HepG2 (cell line): ENCODE measurements at regions not wholly inside any gene's neighbourhood (a gene's known extent, or its start where the extent isn't known, plus 50 kb on each side); places are given as distances from the start of the nearest gene placed in this dataset.

ENCODE experiments used
- CTCF ChIP-seq: sonication (generic); formaldehyde crosslinking; IDR thresholded peaks from 2 replicates; pipeline ENCODE4 v1.5.0; 2020; ENCODE audit warnings: mild to moderate bottlenecking, missing genetic modification reagents, moderate library complexity
- EP300 ChIP-seq, 3 experiments: sonication (generic) in 1 of 3; formaldehyde crosslinking in 1 of 3; IDR thresholded peaks; 2 replicates each; pipeline versions ENCODE4 v1.5.1 to v1.6.1; 2011 to 2020; ENCODE audit warnings: low read depth in 2 of 3, low read length in 2 of 3, borderline replicate concordance in 1 of 3, improper control_type of control experiment in 1 of 3, mild to moderate bottlenecking in 1 of 3, missing genetic modification reagents in 1 of 3, moderate library complexity in 1 of 3
- FOXJ3 ChIP-seq: sonication (generic); formaldehyde crosslinking; IDR thresholded peaks from 2 replicates; pipeline ENCODE4 v1.4.0; 2020; ENCODE audit warnings: missing genetic modification reagents, mild to moderate bottlenecking, borderline replicate concordance
- GABPB1 ChIP-seq: IDR thresholded peaks from 2 replicates; pipeline ENCODE4 v1.6.1; 2016; ENCODE audit warnings: mild to moderate bottlenecking, missing genetic modification reagents, moderate library complexity, missing compliant biosample characterization
- NCOA2 ChIP-seq: sonication (generic); formaldehyde crosslinking; IDR thresholded peaks from 2 replicates; pipeline ENCODE4 v1.8.0; 2022; ENCODE audit warnings: inconsistent platforms
- REST ChIP-seq, 2 experiments: IDR thresholded peaks; 2 replicates each; pipeline ENCODE4 v1.6.1; 2011 to 2012; ENCODE audit warnings: low read length in 2 of 2, borderline replicate concordance in 1 of 2, low read depth in 1 of 2, mild to moderate bottlenecking in 1 of 2, moderate library complexity in 1 of 2
- RNF2 ChIP-seq: fragments of 450-650 bp; conservative IDR thresholded peaks from 2 replicates; pipeline ENCODE4 v1.6.1; 2016; ENCODE audit warnings: low read depth
- TOPORS ChIP-seq: sonication (generic); formaldehyde crosslinking; IDR thresholded peaks from 2 replicates; pipeline ENCODE4 v1.8.0; 2023; ENCODE audit warnings: mild to moderate bottlenecking, missing genetic modification reagents
- U2AF1 ChIP-seq: fragments of 200-400 bp; formaldehyde crosslinking; optimal IDR thresholded peaks from 2 replicates; pipeline ENCODE3; 2017; ENCODE audit warnings: mild to moderate bottlenecking, low read depth, low read length
- ZBTB10 ChIP-seq: sonication (generic); formaldehyde crosslinking; IDR thresholded peaks from 2 replicates; pipeline ENCODE4 v1.4.0; 2020; ENCODE audit warnings: missing genetic modification reagents, borderline replicate concordance
- ZNF451 ChIP-seq: sonication (generic); formaldehyde crosslinking; IDR thresholded peaks from 2 replicates; pipeline ENCODE4 v1.5.0; 2020; ENCODE audit warnings: mild to moderate bottlenecking, missing genetic modification reagents
- ZNF780A ChIP-seq: sonication (generic); formaldehyde crosslinking; IDR thresholded peaks from 2 replicates; pipeline ENCODE4 v1.8.0; 2022; ENCODE audit warnings: mild to moderate bottlenecking, missing genetic modification reagents, moderate library complexity

GRCh38 chr2:52390651-52391050 is 1358.7 kb upstream of the NRXN1 start:
- TF ChIP-seq ZNF780A (no peak), ZBTB10 (CRISPR knock-in tag) (no peak), NCOA2 (CRISPR knock-in tag) (no peak), CTCF (no peak), RNF2 (no peak), GABPB1 (CRISPR knock-in tag) (no peak), EP300 (IDR thresholded peaks at IDR 0.05; ENCODE audit: low read depth in 2 of 2, low read length in 2 of 2) (no peak), EP300 (CRISPR knock-in tag; IDR thresholded peaks at IDR 0.05; ENCODE audit: borderline replicate concordance) (no peak), TOPORS (CRISPR knock-in tag) (no peak), REST (IDR thresholded peaks at IDR 0.05; ENCODE audit: borderline replicate concordance in 1 of 2, low read depth in 1 of 2, low read length in 2 of 2) (no peak), FOXJ3 (CRISPR knock-in tag) (no peak), U2AF1 (no peak), ZNF451 (CRISPR knock-in tag) (no peak)
